GM12864 (cell line): ENCODE measurements at regions not wholly inside any gene's neighbourhood (a gene's known extent, or its start where the extent isn't known, plus 50 kb on each side); places are given as distances from the start of the nearest gene placed in this dataset.

ENCODE experiments used
- DNase-seq: peaks from one replicate; pipeline ENCODE4 v3.0.0-alpha.2; 2011; ENCODE audit warnings: low read depth
- H3K4me3 ChIP-seq: 2 replicates; pipeline ENCODE4 v1.5.1; 2011; ENCODE audit warnings: mild to moderate bottlenecking, low read depth, low read length, control low read depth
- TF ChIP-seq, protein P1 (sequence below): IDR thresholded peaks from 2 replicates; pipeline ENCODE4 v1.5.1; 2011; ENCODE audit warnings: low read depth, mild to moderate bottlenecking, moderate library complexity, low read length, control low read depth, inconsistent platforms; ENCODE audit errors: missing control alignments

DNA sequence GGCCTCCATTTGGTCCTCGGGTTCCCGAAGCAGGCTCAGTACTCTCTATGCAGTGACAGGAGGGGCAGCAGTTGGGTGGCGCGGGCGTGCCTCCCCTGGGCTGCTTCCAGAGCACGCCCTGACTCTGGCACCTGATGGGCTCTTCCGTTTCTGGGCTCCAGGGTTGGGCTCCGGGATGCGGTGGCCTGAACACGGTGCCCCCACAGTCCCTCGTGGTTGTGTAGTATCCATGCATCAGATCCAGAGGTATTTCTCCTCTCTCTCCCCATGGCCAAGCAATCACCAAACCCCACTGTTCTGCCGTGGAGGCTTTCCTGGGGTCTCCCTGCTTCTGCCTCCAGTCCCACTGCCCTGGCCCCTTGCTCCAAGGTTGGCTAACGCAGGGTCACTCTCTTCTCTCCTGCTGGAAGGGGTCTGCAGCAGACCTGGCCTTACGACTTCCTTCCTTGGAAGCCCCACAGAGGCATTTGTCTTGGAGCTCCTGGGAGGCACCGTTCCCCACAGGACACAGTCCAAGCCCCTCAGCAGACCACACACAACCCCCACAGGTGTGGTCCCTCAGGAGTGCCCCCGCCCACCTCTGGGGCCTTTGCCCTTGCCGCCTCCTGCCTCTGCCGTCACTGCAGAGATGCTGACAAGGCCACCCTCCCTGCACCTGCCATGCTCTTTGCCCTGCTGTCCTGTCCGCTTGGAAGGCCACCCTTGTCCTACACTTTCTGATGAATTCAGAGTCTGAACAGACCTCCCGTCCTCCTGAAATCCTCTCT lies 136.6 kb upstream of the ASB18 start:
- DNase-seq = no peak
- no peak overlapping the region for H3K4me3 ChIP-seq
- TF ChIP-seq, protein P1, sequence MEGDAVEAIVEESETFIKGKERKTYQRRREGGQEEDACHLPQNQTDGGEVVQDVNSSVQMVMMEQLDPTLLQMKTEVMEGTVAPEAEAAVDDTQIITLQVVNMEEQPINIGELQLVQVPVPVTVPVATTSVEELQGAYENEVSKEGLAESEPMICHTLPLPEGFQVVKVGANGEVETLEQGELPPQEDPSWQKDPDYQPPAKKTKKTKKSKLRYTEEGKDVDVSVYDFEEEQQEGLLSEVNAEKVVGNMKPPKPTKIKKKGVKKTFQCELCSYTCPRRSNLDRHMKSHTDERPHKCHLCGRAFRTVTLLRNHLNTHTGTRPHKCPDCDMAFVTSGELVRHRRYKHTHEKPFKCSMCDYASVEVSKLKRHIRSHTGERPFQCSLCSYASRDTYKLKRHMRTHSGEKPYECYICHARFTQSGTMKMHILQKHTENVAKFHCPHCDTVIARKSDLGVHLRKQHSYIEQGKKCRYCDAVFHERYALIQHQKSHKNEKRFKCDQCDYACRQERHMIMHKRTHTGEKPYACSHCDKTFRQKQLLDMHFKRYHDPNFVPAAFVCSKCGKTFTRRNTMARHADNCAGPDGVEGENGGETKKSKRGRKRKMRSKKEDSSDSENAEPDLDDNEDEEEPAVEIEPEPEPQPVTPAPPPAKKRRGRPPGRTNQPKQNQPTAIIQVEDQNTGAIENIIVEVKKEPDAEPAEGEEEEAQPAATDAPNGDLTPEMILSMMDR = no peak

DNA sequence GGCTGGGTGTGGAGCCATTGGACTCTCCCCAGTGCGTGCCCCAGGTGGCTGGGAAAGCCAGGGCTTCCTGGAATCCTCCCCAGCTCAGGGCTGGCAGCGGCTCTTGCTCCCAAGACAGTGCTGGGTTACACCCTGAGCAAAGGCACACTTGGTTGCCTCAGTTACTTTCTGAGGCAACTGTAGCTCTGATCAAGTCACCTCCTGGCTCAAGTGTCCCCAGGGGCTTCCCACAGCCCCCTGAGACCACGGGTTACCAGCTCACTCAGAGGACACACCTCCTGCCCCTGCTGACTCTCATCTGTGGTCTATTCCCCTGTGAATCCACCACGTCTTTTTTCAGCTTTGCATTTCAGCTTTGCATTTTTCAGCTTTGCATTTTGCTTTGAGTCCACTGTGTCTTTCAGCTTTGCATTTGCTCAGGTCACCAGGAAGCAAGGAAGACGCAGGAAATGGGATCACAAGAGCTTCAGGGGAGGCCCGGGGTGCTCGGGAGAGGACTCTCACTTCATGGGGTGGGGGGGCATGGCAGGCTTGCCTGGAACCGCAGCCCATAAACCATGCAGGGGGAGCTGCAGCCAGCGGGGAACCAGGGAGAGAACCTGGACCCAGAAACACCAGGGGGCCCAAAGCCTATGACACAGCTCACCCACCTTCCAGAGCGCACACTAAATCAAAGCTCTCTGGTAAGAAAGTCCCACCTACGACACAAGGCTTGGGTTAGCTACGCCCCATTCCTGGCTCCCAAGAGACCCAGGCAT lies 138.0 kb upstream of the ASB18 start:
- no peak overlapping the region for H3K4me3 ChIP-seq
- TF ChIP-seq, protein P1 = no peak
- DNase-seq = no peak

DNA sequence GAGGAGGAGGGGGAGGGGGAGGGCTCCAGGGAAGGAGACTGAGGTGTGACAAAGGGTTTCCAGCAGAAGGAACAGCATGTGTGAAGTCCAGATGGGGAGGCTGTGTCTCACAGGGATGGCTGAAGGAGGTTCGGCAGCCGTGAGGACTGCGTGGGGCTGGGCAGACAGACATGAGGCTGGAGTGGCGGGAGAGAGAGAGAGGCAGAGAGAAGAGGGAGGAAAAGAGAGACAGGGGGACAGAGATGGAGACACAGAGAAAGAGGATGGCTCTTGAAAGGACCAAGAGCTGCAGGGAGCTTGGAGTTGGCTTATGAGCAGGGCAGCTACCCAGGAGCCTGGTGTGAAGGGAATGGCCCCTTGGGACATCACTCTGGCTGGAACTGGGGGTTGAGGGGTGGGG lies 138.9 kb upstream of the ASB18 start:
- DNase-seq = no peak
- TF ChIP-seq, protein P1 = no peak

DNA sequence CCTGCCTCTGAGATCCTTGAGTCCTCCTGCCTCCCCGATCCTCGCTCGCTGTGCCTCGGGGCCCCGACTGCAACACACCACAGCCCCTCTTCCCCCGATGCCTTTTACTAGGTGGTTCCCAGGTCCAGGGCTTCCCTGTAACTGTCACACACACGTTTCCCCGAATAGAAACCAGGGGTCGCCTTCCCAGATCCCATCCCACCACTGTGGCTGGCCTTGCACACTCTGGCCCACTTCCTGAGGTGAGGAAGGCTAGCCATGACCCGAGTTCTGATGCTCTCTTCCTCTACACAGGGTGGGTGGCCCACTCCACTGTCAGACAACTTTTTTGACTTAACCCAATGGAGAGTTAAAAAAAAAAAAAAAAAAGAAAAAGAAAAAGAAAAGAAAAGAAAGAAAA lies 139.6 kb upstream of the ASB18 start:
- TF ChIP-seq, protein P1 = no peak
- DNase-seq = no peak
- H3K4me3 ChIP-seq = no peak overlapping the region

More for the DNA sequence above, 138.9 kb upstream of the ASB18 start:
- no peak overlapping the region for H3K4me3 ChIP-seq

DNA sequence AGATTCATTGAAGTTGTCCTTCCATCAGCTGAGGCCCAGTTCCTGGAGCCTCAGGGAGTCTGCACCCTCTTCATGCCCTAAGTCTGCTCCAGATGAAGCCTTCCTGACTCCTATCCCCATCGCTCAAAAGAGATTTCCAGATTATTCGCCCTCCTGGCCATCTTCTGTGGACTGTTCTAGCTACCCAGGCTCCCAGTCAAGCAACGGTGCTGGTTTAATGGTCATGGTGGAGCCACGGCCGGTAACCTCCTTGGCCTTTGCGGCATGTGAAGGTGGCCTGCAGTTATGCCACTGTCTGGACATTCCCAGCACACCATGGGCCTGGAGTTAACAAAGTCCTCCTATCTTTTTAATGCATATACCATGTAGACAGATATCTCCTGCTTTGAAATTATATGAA lies 140.1 kb upstream of the ASB18 start:
- DNase-seq = no peak
- TF ChIP-seq, protein P1 = no peak
- no peak overlapping the region for H3K4me3 ChIP-seq

DNA sequence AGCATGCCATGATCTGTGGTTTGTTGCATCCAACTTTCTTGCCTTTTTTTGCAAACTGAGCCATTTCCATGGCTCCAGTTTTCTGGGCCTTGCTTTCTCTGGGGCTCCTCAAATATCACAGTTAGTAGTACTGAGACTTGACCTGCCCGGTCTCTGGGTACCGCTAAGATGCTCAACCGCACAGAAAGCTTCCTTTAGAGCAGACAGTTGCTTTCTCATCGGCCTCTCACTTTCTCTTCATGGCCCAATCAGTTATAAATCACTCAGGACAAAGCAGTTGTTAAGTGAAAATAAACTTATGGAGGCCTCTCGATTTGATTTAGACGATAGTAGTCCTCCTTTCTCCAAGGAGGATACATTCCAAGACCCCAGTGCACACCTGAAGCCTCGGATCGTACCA lies 141.2 kb upstream of the ASB18 start:
- H3K4me3 ChIP-seq = no peak overlapping the region
- DNase-seq = no peak
- TF ChIP-seq, protein P1 = no peak
